GM12891 (cell line): ENCODE measurements at regions not wholly inside any gene's neighbourhood (a gene's known extent, or its start where the extent isn't known, plus 50 kb on each side); places are given as distances from the start of the nearest gene placed in this dataset.
"Not testable (repeated sequence)": the region's sequence is repeated elsewhere in the genome, so short reads cannot be mapped to it uniquely, and the experiment has no call there.

Experiments
- DNase-seq: peaks from one replicate; pipeline ENCODE4 v3.0.0; 2011; ENCODE audit warnings: low spot score; ENCODE audit not compliant: insufficient read length
- FAIRE-seq: peaks from 2 replicates; lab custom pipeline; 2011; peaks lifted over from hg19 to GRCh38; lab: Jason Lieb, UNC
- PAX5 ChIP-seq: IDR thresholded peaks from 2 replicates; pipeline ENCODE4 v1.6.1; 2011; ENCODE audit warnings: low read length, moderate library complexity, mild to moderate bottlenecking; ENCODE audit not compliant: insufficient read depth, severe bottlenecking
- POLR2A ChIP-seq: IDR thresholded peaks from 2 replicates; pipeline ENCODE4 v1.6.1; 2011; ENCODE audit warnings: low read depth, low read length, control low read depth
- POLR2AphosphoS5 ChIP-seq: IDR thresholded peaks from 2 replicates; pipeline ENCODE4 v1.6.1; 2011; ENCODE audit warnings: low read depth, low read length, control low read depth
- POU2F2 ChIP-seq: IDR thresholded peaks from 2 replicates; pipeline ENCODE4 v1.6.1; 2011; ENCODE audit warnings: low read depth, mild to moderate bottlenecking, control low read depth, low read length, moderate library complexity
- SPI1 ChIP-seq: IDR thresholded peaks from 2 replicates; pipeline ENCODE4 v1.6.1; 2011; ENCODE audit warnings: low read depth, low read length, control low read depth
- TAF1 ChIP-seq: IDR thresholded peaks from 2 replicates; pipeline ENCODE4 v1.6.1; 2011; ENCODE audit warnings: low read depth, low read length, control low read depth

DNA sequence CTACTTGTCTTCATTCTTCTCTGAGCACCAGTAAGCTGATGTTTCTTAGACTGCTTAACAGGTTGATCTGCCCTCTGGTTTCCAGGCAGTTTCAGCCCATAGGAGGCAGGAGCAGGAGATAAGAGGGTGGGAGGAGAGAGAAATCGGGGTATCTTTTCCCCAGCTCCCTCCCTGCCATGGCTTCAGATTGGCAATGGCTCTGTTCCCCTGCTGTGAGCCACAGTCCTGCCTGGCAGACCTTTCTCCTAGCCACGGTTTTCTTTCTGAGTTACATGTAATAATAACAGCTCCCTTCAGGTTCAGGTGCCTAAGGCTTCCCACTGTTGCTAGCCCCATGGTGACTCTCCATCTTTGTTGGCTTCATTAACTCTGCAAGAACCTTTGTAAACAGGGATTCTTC is 115.3 kb downstream of the CD83 start:
- FAIRE-seq (no peak), DNase-seq (no peak)
- TF ChIP-seq SPI1: no peak
- TF ChIP-seq PAX5: no peak
- no peak for TF ChIP-seq POU2F2
- TF ChIP-seq POLR2A: no peak
- TF ChIP-seq TAF1: no peak
- TF ChIP-seq POLR2AphosphoS5: no peak

DNA sequence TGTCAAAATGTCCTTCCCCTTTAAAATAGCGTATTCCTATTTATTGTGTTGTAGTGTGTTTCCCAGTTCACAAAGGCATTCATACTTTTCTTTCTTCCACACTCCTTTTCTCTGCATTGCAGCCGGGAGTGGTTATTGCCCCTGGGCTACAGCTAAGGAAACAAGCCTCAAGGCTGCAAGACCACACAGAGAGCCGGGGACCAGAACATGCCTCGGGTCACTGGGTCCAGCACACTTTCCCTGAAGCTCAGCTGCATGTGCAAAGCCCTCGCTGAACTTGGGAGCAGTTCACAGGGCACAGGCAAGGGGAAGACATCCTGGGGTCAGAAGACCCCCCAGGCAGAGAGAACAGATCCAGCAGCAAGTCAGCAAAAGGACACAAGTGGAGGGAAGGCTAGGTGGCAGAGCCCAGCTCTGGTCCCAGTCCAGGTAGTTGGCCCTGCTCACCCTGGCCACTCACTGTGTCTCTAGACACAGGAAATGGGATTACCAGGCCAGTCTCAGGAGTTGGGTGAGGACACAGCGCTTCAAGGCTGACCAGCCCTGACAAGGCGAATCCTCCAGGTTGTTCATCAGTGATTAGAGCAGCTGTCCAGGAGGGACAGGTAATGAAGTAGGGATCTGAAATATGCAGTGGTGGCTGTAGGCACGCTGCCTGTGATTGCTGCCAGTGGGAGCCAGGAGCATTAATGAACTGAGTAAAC is 118.2 kb downstream of the CD83 start:
- DNase-seq (no peak), FAIRE-seq (no peak)
- no peak for TF ChIP-seq POLR2A
- TF ChIP-seq SPI1: no peak
- no peak for TF ChIP-seq TAF1
- TF ChIP-seq POLR2AphosphoS5: no peak
- TF ChIP-seq POU2F2: no peak
- no peak for TF ChIP-seq PAX5

DNA sequence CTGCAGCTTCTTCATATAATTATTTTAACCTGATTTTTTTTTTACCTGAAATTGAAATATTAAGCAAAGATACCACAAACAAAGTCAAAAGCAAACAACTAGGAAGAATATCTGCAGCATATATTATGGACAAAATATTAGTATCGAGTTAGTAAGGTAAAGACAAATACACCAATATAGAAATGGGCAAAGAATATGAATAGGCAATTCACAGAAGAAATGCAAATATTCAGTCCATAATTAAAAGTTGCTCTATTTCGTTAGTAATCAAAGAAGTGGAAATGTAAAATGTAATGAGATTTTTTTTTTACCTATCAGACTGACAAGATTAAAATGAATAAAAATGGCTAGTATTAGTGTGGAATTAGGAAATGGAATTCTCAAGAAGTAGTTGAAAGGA is 121.5 kb downstream of the CD83 start:
- FAIRE-seq: no peak

DNA sequence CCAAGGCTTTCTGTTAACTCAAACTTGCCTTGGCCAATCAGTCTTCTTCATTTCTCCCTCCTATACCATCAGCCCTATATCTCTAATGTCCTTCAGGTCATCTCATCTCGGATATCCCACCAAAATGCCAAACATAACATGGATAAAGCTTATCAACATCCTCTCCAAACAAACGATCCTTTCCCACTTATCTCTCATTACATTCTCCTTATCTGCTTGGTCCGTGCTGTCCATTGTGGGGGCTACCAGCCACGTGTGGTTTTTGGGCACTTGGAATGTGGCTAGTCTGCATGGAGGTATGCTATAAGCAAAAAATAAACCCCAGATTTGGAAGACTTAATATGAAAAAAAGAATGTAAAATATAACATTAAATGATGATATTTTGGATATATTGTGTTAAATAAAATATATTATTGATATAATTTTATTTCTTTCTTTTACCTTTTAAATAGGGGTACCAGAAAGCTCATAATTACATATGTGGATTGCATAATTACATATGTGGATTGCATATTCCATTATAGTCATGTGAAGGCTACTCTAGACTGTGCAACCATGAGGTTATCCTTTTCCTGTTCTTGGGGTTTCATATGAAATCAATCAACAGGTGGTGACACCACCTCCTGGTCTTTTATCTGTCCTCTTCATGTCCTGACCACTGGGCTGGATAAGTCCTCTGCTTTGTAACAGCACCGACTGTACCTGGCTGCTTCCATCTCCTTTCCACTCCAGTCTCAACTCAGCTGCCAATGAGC is 123.0 kb downstream of the CD83 start:
- TF ChIP-seq TAF1 (no peak), POLR2A (no peak), POU2F2 (no peak), POLR2AphosphoS5 (no peak), SPI1 (no peak), PAX5 (no peak)
- FAIRE-seq (peak; percentile 47), DNase-seq (no peak)

More for the DNA sequence above, 121.5 kb downstream of the CD83 start:
- no peak for DNase-seq
- TF ChIP-seq POU2F2 (no peak), PAX5 (no peak), SPI1 (no peak)

DNA sequence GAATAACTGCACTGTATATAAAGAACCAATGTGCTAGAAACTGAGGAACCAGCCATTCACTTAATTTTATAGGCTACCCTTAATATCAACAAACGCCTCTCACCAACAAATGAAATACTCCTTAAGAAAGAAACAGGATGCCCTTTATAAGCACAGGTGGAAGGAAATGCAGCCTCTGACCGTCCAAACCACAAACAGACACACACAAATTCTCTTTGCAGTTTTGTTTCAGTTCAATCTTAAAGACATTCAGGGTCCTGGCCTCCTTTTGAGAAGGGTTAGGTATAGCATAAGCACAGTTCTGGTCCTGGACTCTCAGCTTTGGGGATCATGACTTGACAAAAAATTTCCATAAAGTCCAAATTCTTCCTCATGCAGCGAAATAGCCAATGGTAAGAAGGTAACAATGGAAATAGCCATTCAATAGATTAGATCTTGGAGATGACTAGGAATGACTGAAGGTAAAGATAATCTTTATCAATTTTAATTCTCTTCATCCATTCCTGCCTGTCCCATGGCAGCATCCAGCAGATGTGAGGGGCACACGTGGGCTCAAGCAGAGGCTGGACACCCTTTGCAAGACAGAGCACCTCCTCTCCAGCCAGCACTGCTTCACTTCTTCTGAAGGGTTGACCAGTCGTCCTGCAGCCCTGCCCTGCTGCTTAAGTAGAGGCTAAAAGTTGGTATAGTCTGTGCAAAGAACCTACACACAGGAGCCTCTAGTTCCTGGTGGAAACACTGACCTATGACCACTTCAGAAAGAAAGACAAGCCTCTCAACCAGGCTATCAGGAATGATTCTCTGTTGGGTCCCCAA is 123.9 kb downstream of the CD83 start:
- TF ChIP-seq POU2F2: no peak
- TF ChIP-seq POLR2AphosphoS5: no peak
- no peak for TF ChIP-seq SPI1
- no peak for TF ChIP-seq PAX5
- TF ChIP-seq TAF1: no peak
- no peak for TF ChIP-seq POLR2A
- FAIRE-seq: peak; percentile 72
- DNase-seq: no peak

DNA sequence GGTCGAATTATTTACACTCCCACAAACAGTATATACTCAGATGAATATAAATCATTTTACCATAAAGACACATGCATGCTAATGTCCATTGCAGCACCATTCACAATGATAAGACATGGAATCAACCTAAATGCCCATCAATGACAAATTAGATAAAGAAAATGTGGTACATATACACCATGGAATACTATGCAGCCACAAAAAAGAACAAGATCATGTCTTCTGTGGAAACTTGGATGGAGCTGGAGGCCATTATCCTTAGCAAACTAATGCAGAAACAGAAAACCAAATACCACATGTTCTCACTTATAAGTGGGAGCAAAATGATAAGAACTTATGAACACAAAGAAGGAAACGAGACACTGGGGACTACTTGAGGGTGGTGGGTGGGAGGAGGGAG is 125.3 kb downstream of the CD83 start:
- not testable (repeated sequence) for DNase-seq, FAIRE-seq

DNA sequence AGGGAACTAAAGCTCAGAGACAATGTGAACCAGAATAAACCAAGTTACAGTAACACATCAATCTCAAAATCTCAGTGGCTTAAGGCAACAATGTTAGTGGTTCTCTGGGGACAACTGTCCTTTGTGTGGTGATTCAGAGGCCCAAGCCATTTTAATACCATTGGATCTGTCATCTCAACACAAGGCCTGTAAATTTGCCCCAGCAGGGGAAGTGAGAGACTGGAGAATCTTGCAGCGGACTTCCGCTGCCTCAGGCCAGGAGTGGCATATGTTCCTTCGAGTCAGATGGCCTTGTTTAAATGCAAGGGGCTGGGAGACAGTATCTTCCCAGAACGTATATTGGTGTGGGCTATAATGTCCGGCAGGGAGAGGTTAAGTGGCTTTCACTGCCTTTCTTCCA is 126.0 kb downstream of the CD83 start:
- DNase-seq (no peak), FAIRE-seq (no peak)
- TF ChIP-seq SPI1 (no peak), POU2F2 (no peak), POLR2A (no peak), POLR2AphosphoS5 (no peak), TAF1 (no peak), PAX5 (no peak)

DNA sequence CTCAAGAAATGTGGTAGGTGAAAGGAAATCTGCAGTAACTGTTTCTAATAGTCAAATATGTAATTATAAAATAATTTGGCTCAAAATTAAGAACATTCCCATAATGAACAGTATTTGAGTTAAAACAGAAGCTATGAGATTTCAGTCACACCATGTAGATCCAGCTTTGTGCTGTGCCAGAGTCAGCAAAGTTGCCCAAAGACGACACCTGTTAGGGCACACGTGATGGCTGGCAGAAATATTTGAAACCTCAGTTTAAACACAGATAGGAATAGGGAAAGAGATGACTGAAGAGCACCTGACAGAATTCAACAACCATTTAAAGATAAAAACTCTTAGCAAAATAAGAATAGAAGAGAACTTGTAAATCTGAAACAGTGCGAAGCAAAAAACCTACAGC is 129.3 kb downstream of the CD83 start:
- TF ChIP-seq SPI1 (no peak), POLR2AphosphoS5 (no peak), POU2F2 (no peak), POLR2A (no peak), PAX5 (no peak), TAF1 (no peak)
- DNase-seq (no peak), FAIRE-seq (no peak)

DNA sequence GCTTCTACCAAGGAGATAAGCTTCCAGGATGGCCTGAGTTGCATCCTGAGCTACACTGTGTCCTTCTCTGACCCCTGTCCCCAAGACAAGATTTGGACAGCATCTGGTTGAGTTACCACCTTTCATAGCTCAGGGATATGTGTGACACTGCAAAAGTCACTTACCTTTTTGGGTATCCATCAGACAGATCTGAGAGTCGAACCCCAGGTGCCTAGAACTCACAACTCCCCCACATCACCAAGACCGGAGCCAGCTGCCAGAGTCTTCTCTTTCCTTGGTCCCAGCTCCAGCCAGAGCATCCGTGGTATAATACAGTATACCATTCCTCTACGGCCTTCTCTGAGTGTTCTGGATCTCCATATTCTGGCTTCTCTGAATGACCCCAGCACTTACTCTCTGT is 133.0 kb downstream of the CD83 start:
- TF ChIP-seq POLR2AphosphoS5 (no peak), POLR2A (no peak), TAF1 (no peak), PAX5 (no peak), SPI1 (no peak), POU2F2 (no peak)
- no peak for DNase-seq
- no peak for FAIRE-seq
